SK-N-SH (cell line): ENCODE measurements at regions not wholly inside any gene's neighbourhood (a gene's known extent, or its start where the extent isn't known, plus 50 kb on each side); places are given as distances from the start of the nearest gene placed in this dataset.

Experiments used
- CTCF ChIA-PET: fragments of 300-600, 350-600 bp; formaldehyde crosslinking; extraction: SDS; loops from one replicate; lab custom pipeline; 2021; lab: Yijun Ruan, JAX
- POLR2A ChIA-PET: fragments of 350-600 bp; sonication (Branson Sonifier 250); formaldehyde crosslinking; extraction: SDS; loops from one replicate; lab custom pipeline; 2020; ENCODE audit warnings: antibody characterized with exemption, inconsistent platforms; lab: Yijun Ruan, JAX
- DNase-seq: peaks from one replicate; pipeline ENCODE4 v3.0.0; 2012
- H2AFZ ChIP-seq: fragments of 200-600 bp; sonication (generic); 2 replicates; pipeline ENCODE4 v1.8.1; 2016; ENCODE audit warnings: antibody characterized with exemption, mild to moderate bottlenecking, low read depth
- H3F3A ChIP-seq: fragments of 200-600 bp; sonication (generic); replicated peaks from 2 replicates; pipeline ENCODE3; 2016; ENCODE audit warnings: antibody characterized with exemption, mild to moderate bottlenecking; ENCODE audit not compliant: insufficient read depth
- H3K27ac ChIP-seq, 2 experiments: fragments of 200-500 bp in 1 of 2; fragments of 200-600 bp in 1 of 2; sonication (Bioruptor generic) in 1 of 2; sonication (generic), shearing (Covaris generic) in 1 of 2; 2 replicates each; pipeline versions ENCODE4 v1.5.1 to v1.6.1; 2014 to 2016; ENCODE audit warnings: low read depth in 2 of 2, inconsistent platforms in 1 of 2, low read length in 1 of 2, mild to moderate bottlenecking in 1 of 2, mixed read lengths in 1 of 2
- H3K27me3 ChIP-seq: fragments of 200-600 bp; sonication (generic), shearing (Covaris generic); 2 replicates; pipeline ENCODE4 v1.6.1; 2016; ENCODE audit warnings: mixed run types; ENCODE audit not compliant: insufficient read depth
- H3K36me3 ChIP-seq, 2 experiments: fragments of 200-500 bp in 1 of 2; fragments of 200-600 bp in 1 of 2; sonication (Bioruptor generic) in 1 of 2; sonication (generic) in 1 of 2; replicated peaks in 1 of 2; 2 replicates each; pipeline versions ENCODE3 to v1.5.1; 2014 to 2016; ENCODE audit warnings: low read length in 1 of 2, mild to moderate bottlenecking in 1 of 2; ENCODE audit not compliant: insufficient read depth in 2 of 2, control insufficient read depth in 1 of 2
- H3K4me1 ChIP-seq, 2 experiments: fragments of 200-500 bp in 1 of 2; fragments of 200-600 bp in 1 of 2; sonication (Bioruptor generic) in 1 of 2; sonication (generic), shearing (Covaris generic) in 1 of 2; 2 replicates each; pipeline versions ENCODE4 v1.5.1 to v1.6.1; 2014 to 2016; ENCODE audit warnings: low read depth in 1 of 2, low read length in 1 of 2, mixed run types in 1 of 2; ENCODE audit not compliant: insufficient read depth in 2 of 2, control insufficient read depth in 1 of 2
- H3K4me2 ChIP-seq: fragments of 200-600 bp; sonication (generic), shearing (Covaris generic); 2 replicates; pipeline ENCODE4 v1.6.1; 2017; ENCODE audit warnings: mixed run types
- H3K4me3 ChIP-seq, 2 experiments: fragments of 200-500 bp in 1 of 2; fragments of 200-600 bp in 1 of 2; sonication (Bioruptor generic) in 1 of 2; sonication (generic), shearing (Covaris generic) in 1 of 2; 2 replicates each; pipeline versions ENCODE4 v1.5.1 to v1.8.1; 2014 to 2016; ENCODE audit warnings: low read depth in 2 of 2, inconsistent platforms in 1 of 2, low read length in 1 of 2, mild to moderate bottlenecking in 1 of 2, mixed read lengths in 1 of 2, moderate library complexity in 1 of 2
- H3K79me2 ChIP-seq: fragments of 200-600 bp; sonication (generic); 2 replicates; pipeline ENCODE4 v1.8.1; 2017; ENCODE audit warnings: mild to moderate bottlenecking; ENCODE audit not compliant: insufficient read depth
- H3K9ac ChIP-seq: fragments of 200-600 bp; sonication (generic); 2 replicates; pipeline ENCODE4 v1.6.1; 2017; ENCODE audit warnings: mixed run types
- H3K9me2 ChIP-seq: fragments of 200-600 bp; sonication (generic); 2 replicates; pipeline ENCODE4 v1.6.1; 2017; ENCODE audit warnings: mixed run types
- H3K9me3 ChIP-seq: fragments of 200-600 bp; sonication (generic); 2 replicates; pipeline ENCODE4 v1.6.1; 2017; ENCODE audit warnings: mixed run types, mild to moderate bottlenecking, moderate library complexity
- H4K20me1 ChIP-seq: fragments of 200-600 bp; sonication (generic); 2 replicates; pipeline ENCODE4 v1.6.1; 2017; ENCODE audit warnings: mild to moderate bottlenecking, mixed run types; ENCODE audit not compliant: insufficient read depth
- EP300 ChIP-seq, 2 experiments: IDR thresholded peaks; 2 replicates each; pipeline versions ENCODE4 v1.4.0 to v1.6.1; 2012; ENCODE audit warnings: borderline replicate concordance in 1 of 2, low read depth in 1 of 2, low read length in 1 of 2
- EZH2phosphoT487 ChIP-seq: fragments of 200-600 bp; sonication (generic); IDR thresholded peaks from 2 replicates; pipeline ENCODE4 v1.6.1; 2017; ENCODE audit warnings: low read depth, mixed run types, mild to moderate bottlenecking, antibody characterized with exemption, moderate library complexity, borderline replicate concordance
- FOSL2 ChIP-seq: IDR thresholded peaks from 2 replicates; pipeline ENCODE4 v1.4.0; 2012; ENCODE audit warnings: low read depth, mild to moderate bottlenecking, moderate library complexity, borderline replicate concordance
- FOXJ3 ChIP-seq: sonication (generic); formaldehyde crosslinking; IDR thresholded peaks from 2 replicates; pipeline ENCODE4 v1.5.1; 2020; ENCODE audit warnings: mild to moderate bottlenecking, missing genetic modification reagents
- JUND ChIP-seq: IDR thresholded peaks from 2 replicates; pipeline ENCODE4 v1.4.0; 2012
- MXI1 ChIP-seq: IDR thresholded peaks from 2 replicates; pipeline ENCODE4 v1.6.1; 2012; ENCODE audit warnings: mild to moderate bottlenecking, low read depth, low read length, improper control_type of control experiment
- NFIC ChIP-seq: IDR thresholded peaks from 2 replicates; pipeline ENCODE4 v1.4.0; 2012; ENCODE audit warnings: borderline replicate concordance
- NRF1 ChIP-seq: IDR thresholded peaks from 2 replicates; pipeline ENCODE4 v1.6.1; 2012; ENCODE audit warnings: low read depth, mild to moderate bottlenecking, low read length
- POLR2AphosphoS5 ChIP-seq: IDR thresholded peaks from 2 replicates; pipeline ENCODE4 v1.6.1; 2012; ENCODE audit warnings: low read depth, low read length
- RCOR1 ChIP-seq: fragments of 150-350 bp; IDR thresholded peaks from 2 replicates; pipeline ENCODE4 v1.6.1; 2017; ENCODE audit warnings: antibody characterized with exemption, low read length
- SIN3A ChIP-seq: IDR thresholded peaks from 2 replicates; pipeline ENCODE4 v1.6.1; 2012; ENCODE audit warnings: low read depth, mild to moderate bottlenecking, low read length, moderate library complexity, borderline replicate concordance
- TAF1 ChIP-seq: IDR thresholded peaks from 2 replicates; pipeline ENCODE4 v1.6.1; 2012; ENCODE audit warnings: low read depth, mild to moderate bottlenecking, low read length, moderate library complexity, borderline replicate concordance
- TCF12 ChIP-seq: IDR thresholded peaks from 2 replicates; pipeline ENCODE4 v1.4.0; 2012
- YY1 ChIP-seq: IDR thresholded peaks from 2 replicates; pipeline ENCODE4 v1.4.0; 2012; ENCODE audit warnings: low read depth, mild to moderate bottlenecking
- WGBS: methylation state at CpG from one replicate; pipeline ENCODE4 v1.1.6; 2017; ENCODE audit warnings: low lambda C conversion rate; 5-methylcytosine and 5-hydroxymethylcytosine counted together
- TF ChIP-seq, protein P1 (sequence below): IDR thresholded peaks from 2 replicates; pipeline ENCODE4 v1.6.1; 2012; ENCODE audit warnings: mild to moderate bottlenecking, low read depth, low read length, moderate library complexity
- TF ChIP-seq, protein P2 (sequence below): IDR thresholded peaks from 2 replicates; pipeline ENCODE4; 2012
- TF ChIP-seq, protein P3 (sequence below): IDR thresholded peaks from 2 replicates; pipeline ENCODE4 v1.4.0; 2012; ENCODE audit warnings: low read depth, borderline replicate concordance
- TF ChIP-seq, protein P4 (sequence below): IDR thresholded peaks from 2 replicates; pipeline ENCODE4 v1.4.0; 2012; ENCODE audit warnings: low read depth
- TF ChIP-seq, protein P5 (sequence below): IDR thresholded peaks from 2 replicates; pipeline ENCODE4 v1.4.0; 2012; ENCODE audit warnings: low read depth, borderline replicate concordance

DNA sequence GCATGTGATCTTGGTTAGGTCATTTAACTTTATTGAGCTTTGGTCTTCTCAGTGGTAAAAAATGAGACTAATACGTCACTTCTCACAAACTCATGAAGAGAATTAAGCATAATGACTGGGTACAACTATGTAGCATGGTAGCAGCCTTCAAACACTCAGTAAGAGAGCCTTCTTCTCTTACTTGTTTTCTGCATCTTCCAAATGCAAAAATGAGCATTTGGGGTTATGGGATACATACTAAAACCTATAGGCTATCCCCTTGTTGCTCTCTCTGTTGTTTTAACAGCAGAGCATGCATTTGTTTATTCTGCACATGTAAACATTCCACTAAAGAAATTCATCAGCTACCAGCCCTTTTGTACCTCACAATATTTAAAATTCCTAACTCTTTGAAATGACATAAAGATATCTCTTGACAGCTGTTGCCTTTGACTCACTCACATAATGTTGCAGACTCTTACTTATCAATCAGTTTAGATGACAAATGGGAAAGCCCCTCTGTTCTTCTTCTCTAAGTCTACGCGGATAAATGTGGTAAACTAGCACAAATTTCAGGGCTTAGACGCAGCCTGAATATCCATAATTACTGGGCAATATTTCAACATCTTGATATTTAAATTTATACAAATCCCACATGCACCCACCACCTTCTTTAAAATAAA lies 327.3 kb upstream of the SATB1 start:
- Histone ChIP-seq H3K27me3 (no peaks in the 10 kb centered on the region), H2AFZ (no peak overlapping the region), H3K4me2 (no peak overlapping the region), H3K4me3 (no peak overlapping the region), H3K36me3 (no peaks in the 10 kb centered on the region), H3K4me1 (no peaks in the 10 kb centered on the region; a peak in 1 of 4 replicates), H3K27ac (no peak overlapping the region), H3F3A (no peaks in the 10 kb centered on the region), H3K9me3 (no peaks in the 10 kb centered on the region), H3K79me2 (no peaks in the 10 kb centered on the region), H3K9me2 (no peaks in the 10 kb centered on the region), H3K9ac (no peak overlapping the region), H4K20me1 (no peaks in the 10 kb centered on the region)
- POLR2A ChIA-PET, result no interaction called here
- TF ChIP-seq NFIC, result no peak
- TF ChIP-seq, protein P1, sequence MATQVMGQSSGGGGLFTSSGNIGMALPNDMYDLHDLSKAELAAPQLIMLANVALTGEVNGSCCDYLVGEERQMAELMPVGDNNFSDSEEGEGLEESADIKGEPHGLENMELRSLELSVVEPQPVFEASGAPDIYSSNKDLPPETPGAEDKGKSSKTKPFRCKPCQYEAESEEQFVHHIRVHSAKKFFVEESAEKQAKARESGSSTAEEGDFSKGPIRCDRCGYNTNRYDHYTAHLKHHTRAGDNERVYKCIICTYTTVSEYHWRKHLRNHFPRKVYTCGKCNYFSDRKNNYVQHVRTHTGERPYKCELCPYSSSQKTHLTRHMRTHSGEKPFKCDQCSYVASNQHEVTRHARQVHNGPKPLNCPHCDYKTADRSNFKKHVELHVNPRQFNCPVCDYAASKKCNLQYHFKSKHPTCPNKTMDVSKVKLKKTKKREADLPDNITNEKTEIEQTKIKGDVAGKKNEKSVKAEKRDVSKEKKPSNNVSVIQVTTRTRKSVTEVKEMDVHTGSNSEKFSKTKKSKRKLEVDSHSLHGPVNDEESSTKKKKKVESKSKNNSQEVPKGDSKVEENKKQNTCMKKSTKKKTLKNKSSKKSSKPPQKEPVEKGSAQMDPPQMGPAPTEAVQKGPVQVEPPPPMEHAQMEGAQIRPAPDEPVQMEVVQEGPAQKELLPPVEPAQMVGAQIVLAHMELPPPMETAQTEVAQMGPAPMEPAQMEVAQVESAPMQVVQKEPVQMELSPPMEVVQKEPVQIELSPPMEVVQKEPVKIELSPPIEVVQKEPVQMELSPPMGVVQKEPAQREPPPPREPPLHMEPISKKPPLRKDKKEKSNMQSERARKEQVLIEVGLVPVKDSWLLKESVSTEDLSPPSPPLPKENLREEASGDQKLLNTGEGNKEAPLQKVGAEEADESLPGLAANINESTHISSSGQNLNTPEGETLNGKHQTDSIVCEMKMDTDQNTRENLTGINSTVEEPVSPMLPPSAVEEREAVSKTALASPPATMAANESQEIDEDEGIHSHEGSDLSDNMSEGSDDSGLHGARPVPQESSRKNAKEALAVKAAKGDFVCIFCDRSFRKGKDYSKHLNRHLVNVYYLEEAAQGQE, result no peak
- TF ChIP-seq FOSL2, result no peak
- TF ChIP-seq TAF1, result no peak
- no peak for TF ChIP-seq EZH2phosphoT487
- TF ChIP-seq NRF1, result no peak
- TF ChIP-seq, protein P2, sequence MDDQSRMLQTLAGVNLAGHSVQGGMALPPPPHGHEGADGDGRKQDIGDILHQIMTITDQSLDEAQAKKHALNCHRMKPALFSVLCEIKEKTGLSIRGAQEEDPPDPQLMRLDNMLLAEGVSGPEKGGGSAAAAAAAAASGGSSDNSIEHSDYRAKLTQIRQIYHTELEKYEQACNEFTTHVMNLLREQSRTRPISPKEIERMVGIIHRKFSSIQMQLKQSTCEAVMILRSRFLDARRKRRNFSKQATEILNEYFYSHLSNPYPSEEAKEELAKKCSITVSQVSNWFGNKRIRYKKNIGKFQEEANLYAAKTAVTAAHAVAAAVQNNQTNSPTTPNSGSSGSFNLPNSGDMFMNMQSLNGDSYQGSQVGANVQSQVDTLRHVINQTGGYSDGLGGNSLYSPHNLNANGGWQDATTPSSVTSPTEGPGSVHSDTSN, result no peak
- TF ChIP-seq POLR2AphosphoS5, result no peak
- TF ChIP-seq, protein P3, sequence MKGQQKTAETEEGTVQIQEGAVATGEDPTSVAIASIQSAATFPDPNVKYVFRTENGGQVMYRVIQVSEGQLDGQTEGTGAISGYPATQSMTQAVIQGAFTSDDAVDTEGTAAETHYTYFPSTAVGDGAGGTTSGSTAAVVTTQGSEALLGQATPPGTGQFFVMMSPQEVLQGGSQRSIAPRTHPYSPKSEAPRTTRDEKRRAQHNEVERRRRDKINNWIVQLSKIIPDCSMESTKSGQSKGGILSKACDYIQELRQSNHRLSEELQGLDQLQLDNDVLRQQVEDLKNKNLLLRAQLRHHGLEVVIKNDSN, result no peak
- TF ChIP-seq FOXJ3 (CRISPR knock-in tag), result no peak
- TF ChIP-seq, protein P4, sequence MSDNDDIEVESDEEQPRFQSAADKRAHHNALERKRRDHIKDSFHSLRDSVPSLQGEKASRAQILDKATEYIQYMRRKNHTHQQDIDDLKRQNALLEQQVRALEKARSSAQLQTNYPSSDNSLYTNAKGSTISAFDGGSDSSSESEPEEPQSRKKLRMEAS, result no peak
- TF ChIP-seq, protein P5, sequence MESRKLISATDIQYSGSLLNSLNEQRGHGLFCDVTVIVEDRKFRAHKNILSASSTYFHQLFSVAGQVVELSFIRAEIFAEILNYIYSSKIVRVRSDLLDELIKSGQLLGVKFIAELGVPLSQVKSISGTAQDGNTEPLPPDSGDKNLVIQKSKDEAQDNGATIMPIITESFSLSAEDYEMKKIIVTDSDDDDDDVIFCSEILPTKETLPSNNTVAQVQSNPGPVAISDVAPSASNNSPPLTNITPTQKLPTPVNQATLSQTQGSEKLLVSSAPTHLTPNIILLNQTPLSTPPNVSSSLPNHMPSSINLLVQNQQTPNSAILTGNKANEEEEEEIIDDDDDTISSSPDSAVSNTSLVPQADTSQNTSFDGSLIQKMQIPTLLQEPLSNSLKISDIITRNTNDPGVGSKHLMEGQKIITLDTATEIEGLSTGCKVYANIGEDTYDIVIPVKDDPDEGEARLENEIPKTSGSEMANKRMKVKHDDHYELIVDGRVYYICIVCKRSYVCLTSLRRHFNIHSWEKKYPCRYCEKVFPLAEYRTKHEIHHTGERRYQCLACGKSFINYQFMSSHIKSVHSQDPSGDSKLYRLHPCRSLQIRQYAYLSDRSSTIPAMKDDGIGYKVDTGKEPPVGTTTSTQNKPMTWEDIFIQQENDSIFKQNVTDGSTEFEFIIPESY, result no peak
- no peak for TF ChIP-seq SIN3A
- TF ChIP-seq JUND, result no peak
- no peak for TF ChIP-seq TCF12
- no peak for TF ChIP-seq EP300 (IDR thresholded peaks at IDR 0.05; ENCODE audit: borderline replicate concordance in 1 of 2, low read depth in 1 of 2, low read length in 1 of 2)
- no peak for TF ChIP-seq MXI1
- TF ChIP-seq RCOR1, result no peak
- no peak for TF ChIP-seq YY1
- no peak for DNase-seq
- CTCF ChIA-PET, result no interaction called here
- 69% methylated on average over 4 of the region's 4 CpGs for WGBS
